DND-41 (cell line): ENCODE measurements at regions not wholly inside any gene's neighbourhood (a gene's known extent, or its start where the extent isn't known, plus 50 kb on each side); places are given as distances from the start of the nearest gene placed in this dataset.

Experiments
- ATAC-seq: fragments of 200-7000 bp; cut with Tn5 transposase; 3 replicates; pipeline ENCODE4 v1.9.1; 2021; ENCODE audit warnings: low read depth; ENCODE audit not compliant: insufficient read depth
- DNase-seq: peaks from one replicate; pipeline ENCODE4 v3.0.0-alpha.2; 2020
- H2AFZ ChIP-seq: 2 replicates; pipeline ENCODE4 v1.6.0; 2012; ENCODE audit warnings: low read depth, low read length
- H3K27ac ChIP-seq: 2 replicates; pipeline ENCODE4 v1.5.1; 2012; ENCODE audit warnings: low read length, inconsistent platforms
- H3K27me3 ChIP-seq: fragments of 200-600 bp; sonication (generic); 2 replicates; pipeline ENCODE4 v1.6.0; 2012; ENCODE audit warnings: low read length, mild to moderate bottlenecking, inconsistent platforms; ENCODE audit not compliant: insufficient read depth, poor library complexity
- H3K36me3 ChIP-seq: 2 replicates; pipeline ENCODE4 v1.5.1; 2012; ENCODE audit warnings: low read length, inconsistent platforms; ENCODE audit not compliant: insufficient read depth
- H3K4me1 ChIP-seq: 2 replicates; pipeline ENCODE4 v1.5.1; 2012; ENCODE audit warnings: mild to moderate bottlenecking, low read length; ENCODE audit not compliant: insufficient read depth
- H3K4me2 ChIP-seq: 2 replicates; pipeline ENCODE4 v1.6.0; 2012; ENCODE audit warnings: mild to moderate bottlenecking, moderate library complexity, low read length, inconsistent platforms; ENCODE audit not compliant: insufficient read depth
- H3K4me3 ChIP-seq, 2 experiments: fragments of 200-600 bp in 1 of 2; shearing (Covaris generic) in 1 of 2; 2 replicates each; pipeline ENCODE4 v1.5.1; 2012 to 2016; ENCODE audit warnings: inconsistent platforms in 2 of 2, low read length in 2 of 2, mild to moderate bottlenecking in 2 of 2, low read depth in 1 of 2, moderate library complexity in 1 of 2
- H3K79me2 ChIP-seq: 2 replicates; pipeline ENCODE4 v1.6.0; 2012; ENCODE audit warnings: low read length, inconsistent platforms; ENCODE audit not compliant: insufficient read depth
- H3K9ac ChIP-seq: 2 replicates; pipeline ENCODE4 v1.6.0; 2012; ENCODE audit warnings: low read depth, mild to moderate bottlenecking, inconsistent platforms, low read length, moderate library complexity
- H3K9me3 ChIP-seq: 2 replicates; pipeline ENCODE4 v1.5.1; 2012; ENCODE audit warnings: low read length, moderate library complexity, mild to moderate bottlenecking, inconsistent platforms; ENCODE audit not compliant: insufficient read depth, severe bottlenecking
- H4K20me1 ChIP-seq: 2 replicates; pipeline ENCODE4 v1.6.0; 2012; ENCODE audit warnings: low read length; ENCODE audit not compliant: insufficient read depth
- CTCF ChIP-seq: IDR thresholded peaks from 2 replicates; pipeline ENCODE4 v1.5.1; 2012; ENCODE audit warnings: borderline replicate concordance, low read length, moderate library complexity, mild to moderate bottlenecking; ENCODE audit not compliant: poor library complexity, severe bottlenecking; ENCODE audit errors: extremely low read depth
- EZH2 ChIP-seq: IDR thresholded peaks from 3 replicates; pipeline ENCODE4 v1.6.1; 2012; ENCODE audit warnings: borderline replicate concordance, low read depth, mild to moderate bottlenecking, moderate library complexity, low read length, inconsistent platforms; ENCODE audit not compliant: severe bottlenecking

- H3K9ac ChIP-seq = no peak overlapping the region
- DNase-seq (no peak), ATAC-seq (no peak)
- no peaks in the 10 kb centered on the region for H4K20me1 ChIP-seq
- no peak overlapping the region for H3K4me3 ChIP-seq
- peaks cover 3% of the 10 kb centered on the region for H3K27me3 ChIP-seq
- no peaks in the 10 kb centered on the region for H3K79me2 ChIP-seq
- no peak overlapping the region for H2AFZ ChIP-seq
- H3K27ac ChIP-seq = no peak overlapping the region
- no peak overlapping the region for H3K4me2 ChIP-seq
- no peaks in the 10 kb centered on the region for H3K9me3 ChIP-seq
- no peak for TF ChIP-seq EZH2
- TF ChIP-seq CTCF = no peak
- no peaks in the 10 kb centered on the region for H3K36me3 ChIP-seq
- H3K4me1 ChIP-seq = no peaks in the 10 kb centered on the region
Measured at GRCh38 chr2:2701176-2701781, 370.2 kb upstream of the MYT1L start.

GRCh38 chr2:2699121-2699505 is 368.0 kb upstream of the MYT1L start:
- no peaks in the 10 kb centered on the region for H3K36me3 ChIP-seq
- DNase-seq = no peak
- H3K27me3 ChIP-seq = peaks cover 8% of the 10 kb centered on the region
- H3K9me3 ChIP-seq = no peaks in the 10 kb centered on the region
- no peak overlapping the region for H3K4me2 ChIP-seq
- H3K4me3 ChIP-seq = no peak overlapping the region
- TF ChIP-seq CTCF (no peak), EZH2 (no peak)
- H3K79me2 ChIP-seq = no peaks in the 10 kb centered on the region
- ATAC-seq = no peak
- no peak overlapping the region for H2AFZ ChIP-seq
- no peak overlapping the region for H3K9ac ChIP-seq
- H4K20me1 ChIP-seq = no peaks in the 10 kb centered on the region
- no peak overlapping the region for H3K27ac ChIP-seq
- no peaks in the 10 kb centered on the region for H3K4me1 ChIP-seq

GRCh38 chr2:2698182-2699120 is 367.4 kb upstream of the MYT1L start:
- TF ChIP-seq CTCF (peak; percentile 49), EZH2 (no peak)
- ATAC-seq = no peak

More at GRCh38 chr2:2698182-2699120, 367.4 kb upstream of the MYT1L start:
- Histone ChIP-seq H3K27me3 (peaks cover 8% of the 10 kb centered on the region), H3K4me1 (no peaks in the 10 kb centered on the region), H3K36me3 (no peaks in the 10 kb centered on the region), H3K79me2 (no peaks in the 10 kb centered on the region), H3K9me3 (no peaks in the 10 kb centered on the region), H4K20me1 (no peaks in the 10 kb centered on the region), H3K4me2 (no peak overlapping the region), H2AFZ (no peak overlapping the region), H3K9ac (no peak overlapping the region), H3K27ac (no peak overlapping the region), H3K4me3 (no peak overlapping the region)
- no peak for DNase-seq
